ENCODE measurements at regions not wholly inside any gene's neighbourhood (a gene's known extent, or its start where the extent isn't known, plus 50 kb on each side); places are given as distances from the start of the nearest gene placed in this dataset.
"Not testable (repeated sequence)": the region's sequence is repeated elsewhere in the genome, so short reads cannot be mapped to it uniquely, and the experiment has no call there.

- no peak for DNase-seq (ENCODE audit: low spot score)
Observed at GRCh38 chr3:184477940-184478339, 83.6 kb upstream of the EPHB3 start.

GRCh38 chr3:184479426-184480126, 82.0 kb upstream of the EPHB3 start:
- no peak for DNase-seq (ENCODE audit: low spot score)

- DNase-seq (ENCODE audit: low spot score) = no peak
Observed at GRCh38 chr3:184480831-184481230, 80.8 kb upstream of the EPHB3 start.

GRCh38 chr3:184481984-184482671, 79.5 kb upstream of the EPHB3 start:
- DNase-seq (ENCODE audit: low spot score) = no peak

GRCh38 chr3:184485241-184485640, 76.3 kb upstream of the EPHB3 start:
- no peak for DNase-seq (ENCODE audit: low spot score)

GRCh38 chr3:184485906-184486305, 75.7 kb upstream of the EPHB3 start:
- DNase-seq (ENCODE audit: low spot score) = no peak

GRCh38 chr3:184486614-184487013, 75.0 kb upstream of the EPHB3 start:
- DNase-seq (ENCODE audit: low spot score) = no peak

- no peak for DNase-seq (ENCODE audit: low spot score)
Observed at GRCh38 chr3:184488577-184488976, 73.0 kb upstream of the EPHB3 start.

GRCh38 chr3:184489268-184489841, 72.2 kb upstream of the EPHB3 start:
- DNase-seq (ENCODE audit: low spot score) = no peak

GRCh38 chr3:184491011-184491576, 70.5 kb upstream of the EPHB3 start:
- no peak for DNase-seq (ENCODE audit: low spot score)

GRCh38 chr3:184491867-184492615, 69.5 kb upstream of the EPHB3 start:
- no peak for DNase-seq (ENCODE audit: low spot score)

- no peak for DNase-seq (ENCODE audit: low spot score)
Observed at GRCh38 chr3:184496933-184497332, 64.7 kb upstream of the EPHB3 start.

GRCh38 chr3:184497804-184498203, 63.8 kb upstream of the EPHB3 start:
- DNase-seq (ENCODE audit: low spot score) = no peak

- no peak for DNase-seq (ENCODE audit: low spot score)
Observed at GRCh38 chr3:184498986-184499606, 62.5 kb upstream of the EPHB3 start.

GRCh38 chr3:184500344-184500923, 61.2 kb upstream of the EPHB3 start:
- DNase-seq (ENCODE audit: low spot score) = no peak

GRCh38 chr3:184502123-184502667, 59.4 kb upstream of the EPHB3 start:
- no peak for DNase-seq (ENCODE audit: low spot score)

- DNase-seq (ENCODE audit: low spot score) = not testable (repeated sequence)
Observed at GRCh38 chr3:184502841-184503240, 58.7 kb upstream of the EPHB3 start.

GRCh38 chr3:184503647-184504046, 57.9 kb upstream of the EPHB3 start:
- no peak for DNase-seq (ENCODE audit: low spot score)

GRCh38 chr3:184505076-184505878, 56.3 kb upstream of the EPHB3 start:
- DNase-seq (ENCODE audit: low spot score) = no peak

- no peak for DNase-seq (ENCODE audit: low spot score)
Observed at GRCh38 chr3:184506561-184506991, 55.0 kb upstream of the EPHB3 start.

Data from germinal center (tissue), 1 donor.